Esophagus muscularis mucosa (tissue), 3 donors: ENCODE measurements at regions not wholly inside any gene's neighbourhood (a gene's known extent, or its start where the extent isn't known, plus 50 kb on each side); places are given as distances from the start of the nearest gene placed in this dataset.

Experiments used
- EP300 ChIP-seq: sonication (generic); formaldehyde crosslinking; IDR thresholded peaks from one replicate; pipeline ENCODE4 v1.6.1; 2017; ENCODE audit warnings: antibody characterized with exemption
- TF ChIP-seq, protein P1 (sequence below), 3 experiments: fragments of 200-600 bp in 2 of 3; fragments of 450-650 bp in 1 of 3; sonication (generic) in 2 of 3; IDR thresholded peaks; one replicate each; pipeline ENCODE4 v1.5.1; 2017 to 2019; ENCODE audit warnings: antibody characterized with exemption in 3 of 3, mild to moderate bottlenecking in 2 of 3, moderate library complexity in 1 of 3

GRCh38 chr12:77308056-77308455, 242.7 kb upstream of the E2F7 start:
- TF ChIP-seq, protein P1, sequence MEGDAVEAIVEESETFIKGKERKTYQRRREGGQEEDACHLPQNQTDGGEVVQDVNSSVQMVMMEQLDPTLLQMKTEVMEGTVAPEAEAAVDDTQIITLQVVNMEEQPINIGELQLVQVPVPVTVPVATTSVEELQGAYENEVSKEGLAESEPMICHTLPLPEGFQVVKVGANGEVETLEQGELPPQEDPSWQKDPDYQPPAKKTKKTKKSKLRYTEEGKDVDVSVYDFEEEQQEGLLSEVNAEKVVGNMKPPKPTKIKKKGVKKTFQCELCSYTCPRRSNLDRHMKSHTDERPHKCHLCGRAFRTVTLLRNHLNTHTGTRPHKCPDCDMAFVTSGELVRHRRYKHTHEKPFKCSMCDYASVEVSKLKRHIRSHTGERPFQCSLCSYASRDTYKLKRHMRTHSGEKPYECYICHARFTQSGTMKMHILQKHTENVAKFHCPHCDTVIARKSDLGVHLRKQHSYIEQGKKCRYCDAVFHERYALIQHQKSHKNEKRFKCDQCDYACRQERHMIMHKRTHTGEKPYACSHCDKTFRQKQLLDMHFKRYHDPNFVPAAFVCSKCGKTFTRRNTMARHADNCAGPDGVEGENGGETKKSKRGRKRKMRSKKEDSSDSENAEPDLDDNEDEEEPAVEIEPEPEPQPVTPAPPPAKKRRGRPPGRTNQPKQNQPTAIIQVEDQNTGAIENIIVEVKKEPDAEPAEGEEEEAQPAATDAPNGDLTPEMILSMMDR (IDR thresholded peaks at IDR 0.05), result no peak
- no peak for TF ChIP-seq EP300
